SJCRH30 (cell line): ENCODE measurements at regions not wholly inside any gene's neighbourhood (a gene's known extent, or its start where the extent isn't known, plus 50 kb on each side); places are given as distances from the start of the nearest gene placed in this dataset.

Experiments
- DNase-seq, 2 experiments: peaks; one replicate each; pipeline ENCODE4 v3.0.0-alpha.2; 2015 to 2020
- H3K27ac ChIP-seq: fragments of 250-450 bp; sonication (Bioruptor Pico); 2 replicates; pipeline ENCODE4 v1.5.1; 2020; ENCODE audit warnings: mild to moderate bottlenecking, moderate library complexity
- H3K27me3 ChIP-seq: fragments of 250-450 bp; sonication (Bioruptor Pico); 2 replicates; pipeline ENCODE4 v1.5.1; 2020; ENCODE audit warnings: mild to moderate bottlenecking, moderate library complexity
- H3K36me3 ChIP-seq: fragments of 250-450 bp; sonication (Bioruptor Pico); 2 replicates; pipeline ENCODE4 v1.5.1; 2020; ENCODE audit warnings: mild to moderate bottlenecking, moderate library complexity
- H3K4me1 ChIP-seq: fragments of 250-450 bp; sonication (Bioruptor Pico); 2 replicates; pipeline ENCODE4 v1.5.1; 2020; ENCODE audit warnings: mild to moderate bottlenecking, moderate library complexity
- H3K4me3 ChIP-seq: fragments of 250-450 bp; sonication (Bioruptor Pico); 2 replicates; pipeline ENCODE4 v1.5.1; 2020; ENCODE audit warnings: mild to moderate bottlenecking, moderate library complexity
- H3K9me3 ChIP-seq: fragments of 250-450 bp; sonication (Bioruptor Pico); replicated peaks from 2 replicates; pipeline ENCODE4 v1.5.1; 2020; ENCODE audit warnings: mild to moderate bottlenecking, moderate library complexity

DNA sequence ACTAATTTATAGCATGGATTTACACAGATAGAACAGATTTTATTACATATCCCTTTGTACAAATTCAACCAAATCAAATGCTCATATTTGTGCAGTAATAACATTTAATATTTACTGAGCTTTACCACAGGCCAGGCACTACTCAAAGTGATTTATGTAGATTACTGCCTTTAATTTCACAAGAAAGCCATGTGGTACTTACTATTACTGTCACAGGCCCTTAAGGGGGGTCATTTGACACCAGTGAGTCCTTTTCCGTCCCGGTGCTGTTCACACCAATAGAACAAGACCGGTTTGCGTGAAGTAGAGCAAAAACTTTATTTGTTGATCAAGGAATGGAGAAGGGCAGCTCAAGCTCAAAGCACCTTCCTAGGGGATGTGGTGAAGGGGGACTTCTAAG is 308.5 kb upstream of the KCNN2 start:
- no peak for DNase-seq
- peaks cover 10% of the 10 kb centered on the region; the same call in 1 of the 2 replicates for H3K27me3 ChIP-seq
- H3K36me3 ChIP-seq, result no peaks in the 10 kb centered on the region
- H3K27ac ChIP-seq, result no peak overlapping the region
- no peaks in the 10 kb centered on the region; the same call in 1 of the 2 replicates for H3K4me1 ChIP-seq
- H3K9me3 ChIP-seq, result no peaks in the 10 kb centered on the region
- H3K4me3 ChIP-seq, result no peak overlapping the region

DNA sequence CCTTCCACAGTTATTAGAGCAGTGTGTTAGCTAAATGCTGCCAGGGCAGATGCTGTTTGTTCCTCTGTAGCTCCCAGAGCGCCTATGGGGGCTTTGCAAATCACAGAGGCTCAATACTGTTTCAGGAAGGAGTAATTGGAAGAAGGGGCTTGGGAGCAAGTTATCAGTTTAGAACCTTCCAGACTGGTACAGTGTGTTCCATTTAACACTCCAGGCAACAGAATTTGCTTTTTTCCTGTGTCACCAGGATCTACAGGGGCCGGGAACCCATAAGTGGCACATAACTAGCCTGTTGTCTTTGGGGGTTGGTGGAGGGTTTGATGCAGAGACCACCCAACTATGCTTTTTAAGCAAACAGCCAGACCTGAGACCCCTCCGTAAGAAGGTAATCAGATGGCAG is 307.3 kb upstream of the KCNN2 start:
- DNase-seq, result peak in 1 of 2 experiments; percentile 7
- Histone ChIP-seq H3K36me3 (no peaks in the 10 kb centered on the region), H3K4me1 (no peaks in the 10 kb centered on the region; the same call in 1 of the 2 replicates), H3K4me3 (peak overlapping the region; percentile 45), H3K27me3 (peaks cover 10% of the 10 kb centered on the region; the same call in 1 of the 2 replicates), H3K27ac (no peak overlapping the region), H3K9me3 (no peaks in the 10 kb centered on the region)

DNA sequence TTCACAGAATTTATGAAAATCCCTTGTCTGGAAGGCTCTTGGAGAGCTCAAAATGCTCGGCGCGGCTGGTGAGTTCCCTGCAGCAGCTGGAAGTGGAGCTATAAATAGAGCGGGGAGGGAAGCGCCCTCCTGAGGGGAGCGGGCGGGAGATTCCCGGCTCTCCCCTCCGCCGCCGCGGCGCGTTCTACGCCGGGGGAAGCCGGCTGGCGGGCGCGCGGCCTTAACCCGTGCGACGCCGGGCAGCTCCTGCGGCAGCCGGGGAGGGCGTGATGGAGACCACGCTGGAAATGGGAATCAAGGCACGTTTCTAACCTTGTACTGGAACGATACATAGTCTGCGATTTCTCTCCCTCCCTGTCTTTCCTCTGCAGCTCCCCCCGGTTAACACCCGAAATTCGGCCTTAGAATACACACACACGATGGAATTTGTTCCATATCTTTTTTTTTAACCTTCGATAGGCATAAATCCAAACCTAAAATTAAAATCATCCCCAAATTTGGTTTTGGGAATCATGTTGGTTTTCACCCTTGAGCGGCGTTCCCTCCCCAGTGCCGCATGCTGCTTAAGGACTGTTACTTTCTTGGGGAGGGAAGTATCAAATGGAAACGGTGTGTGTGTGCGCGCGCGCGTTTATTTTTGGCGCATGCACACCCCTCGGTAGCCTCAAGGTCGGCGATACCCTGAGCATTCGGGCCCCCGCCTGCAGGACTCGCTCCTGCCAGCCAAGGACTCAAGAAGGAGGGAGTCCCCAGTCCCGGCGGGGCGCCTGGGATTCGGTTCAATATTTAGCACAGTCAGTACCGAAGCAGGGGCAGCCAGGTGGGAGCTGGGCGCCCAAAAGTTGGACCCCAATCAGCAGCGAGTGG is 306.3 kb upstream of the KCNN2 start:
- Histone ChIP-seq H3K4me3 (peak overlapping the region; percentile 45), H3K27ac (no peak overlapping the region)

DNA sequence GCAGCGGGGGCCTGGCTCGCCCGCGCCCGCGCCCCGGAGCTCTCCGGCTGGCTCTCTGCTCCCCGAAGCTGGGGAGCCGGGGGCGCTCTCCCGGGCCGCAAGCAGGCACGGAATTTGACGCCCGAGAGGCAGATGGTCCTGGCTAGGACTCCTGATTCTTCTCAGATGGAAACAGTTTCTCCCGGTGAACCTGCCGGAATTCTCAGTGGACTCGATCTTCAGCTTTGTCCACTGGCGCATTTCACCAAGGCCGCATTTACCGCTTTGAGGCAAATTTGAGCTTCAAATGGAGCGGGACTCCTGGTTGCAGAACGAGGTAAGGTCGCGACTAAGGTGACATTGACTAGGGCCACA is 305.7 kb upstream of the KCNN2 start:
- no peaks in the 10 kb centered on the region; the same call in 1 of the 2 replicates for H3K4me1 ChIP-seq
- peaks cover 10% of the 10 kb centered on the region; the same call in 1 of the 2 replicates for H3K27me3 ChIP-seq
- DNase-seq, result no peak
- H3K36me3 ChIP-seq, result no peaks in the 10 kb centered on the region
- H3K4me3 ChIP-seq, result peak overlapping the region; percentile 45
- no peak overlapping the region for H3K27ac ChIP-seq
- no peaks in the 10 kb centered on the region for H3K9me3 ChIP-seq

More for the DNA sequence above, 306.3 kb upstream of the KCNN2 start:
- no peaks in the 10 kb centered on the region for H3K9me3 ChIP-seq
- peaks cover 10% of the 10 kb centered on the region; the same call in 1 of the 2 replicates for H3K27me3 ChIP-seq
- DNase-seq, result peak; percentile 69 to 77
- no peaks in the 10 kb centered on the region for H3K36me3 ChIP-seq
- H3K4me1 ChIP-seq, result no peaks in the 10 kb centered on the region; the same call in 1 of the 2 replicates

DNA sequence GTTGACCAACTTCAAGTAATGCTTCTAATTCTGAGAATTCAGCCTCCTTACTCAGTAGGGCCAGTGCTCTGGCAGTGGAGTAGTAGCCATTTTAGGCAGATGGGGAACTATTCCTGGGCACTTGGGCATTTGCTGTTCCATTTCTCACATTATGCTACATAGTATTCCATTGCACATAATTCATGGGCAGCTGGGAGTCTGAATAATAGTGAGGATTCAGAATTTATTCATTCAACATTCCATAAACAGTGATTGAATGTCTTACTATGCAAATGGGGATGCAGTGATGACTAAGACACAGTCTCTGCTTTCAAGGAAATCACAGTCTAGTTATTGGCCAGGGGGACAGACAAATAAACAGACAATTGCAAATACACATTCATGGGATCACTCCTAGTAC is 301.0 kb upstream of the KCNN2 start:
- Histone ChIP-seq H3K4me3 (no peak overlapping the region), H3K27me3 (peaks cover 4% of the 10 kb centered on the region; the same call in 1 of the 2 replicates), H3K9me3 (no peaks in the 10 kb centered on the region), H3K27ac (no peak overlapping the region), H3K36me3 (no peaks in the 10 kb centered on the region), H3K4me1 (no peaks in the 10 kb centered on the region)
- no peak for DNase-seq

DNA sequence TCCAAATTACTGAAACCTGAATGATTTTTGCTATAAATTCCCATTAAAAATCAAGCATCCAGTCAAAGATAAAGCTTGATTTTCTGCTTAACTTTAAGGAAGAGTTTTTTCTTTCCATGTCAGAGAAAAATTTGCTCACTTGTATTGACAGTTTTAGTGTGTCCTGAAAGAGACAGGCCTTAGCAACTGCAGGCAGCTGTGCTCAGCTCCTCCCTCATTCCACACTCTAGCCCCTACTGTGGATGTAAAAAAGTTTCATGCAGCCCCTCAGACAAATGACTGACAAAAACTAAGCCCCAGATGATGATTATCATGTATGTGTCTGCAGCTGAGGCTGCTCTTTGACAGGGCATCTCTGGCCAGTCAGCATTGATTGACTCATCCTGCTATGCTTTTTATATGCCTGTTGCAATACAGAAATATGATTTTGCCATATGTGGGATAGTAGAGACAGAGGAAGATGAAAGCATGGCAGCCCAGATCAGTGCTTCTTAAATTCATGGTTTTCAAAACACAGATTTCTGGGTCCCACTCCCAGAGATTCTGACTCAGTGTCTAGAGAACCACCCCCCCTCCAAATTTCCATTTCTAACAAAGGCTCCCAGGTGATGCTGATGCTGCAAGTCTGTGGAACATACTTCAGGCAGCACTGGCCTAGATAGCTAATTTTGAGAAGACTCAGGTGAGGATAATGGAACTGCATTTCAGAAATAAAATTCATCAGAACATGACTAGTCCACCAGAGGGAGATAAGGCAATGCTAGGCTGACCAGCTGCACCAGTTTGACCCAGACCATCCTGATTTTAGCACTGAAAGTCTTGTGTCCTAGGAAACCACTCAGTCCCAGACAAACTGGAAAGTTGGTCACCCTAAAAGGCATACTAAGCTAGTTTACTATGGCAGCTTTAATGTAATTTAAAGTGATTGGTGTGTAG is 298.7 kb upstream of the KCNN2 start:
- no peak overlapping the region for H3K4me3 ChIP-seq
- no peaks in the 10 kb centered on the region for H3K4me1 ChIP-seq
- no peak for DNase-seq
- no peaks in the 10 kb centered on the region for H3K36me3 ChIP-seq
- H3K27ac ChIP-seq, result no peak overlapping the region
- no peaks in the 10 kb centered on the region for H3K27me3 ChIP-seq
- no peaks in the 10 kb centered on the region for H3K9me3 ChIP-seq

DNA sequence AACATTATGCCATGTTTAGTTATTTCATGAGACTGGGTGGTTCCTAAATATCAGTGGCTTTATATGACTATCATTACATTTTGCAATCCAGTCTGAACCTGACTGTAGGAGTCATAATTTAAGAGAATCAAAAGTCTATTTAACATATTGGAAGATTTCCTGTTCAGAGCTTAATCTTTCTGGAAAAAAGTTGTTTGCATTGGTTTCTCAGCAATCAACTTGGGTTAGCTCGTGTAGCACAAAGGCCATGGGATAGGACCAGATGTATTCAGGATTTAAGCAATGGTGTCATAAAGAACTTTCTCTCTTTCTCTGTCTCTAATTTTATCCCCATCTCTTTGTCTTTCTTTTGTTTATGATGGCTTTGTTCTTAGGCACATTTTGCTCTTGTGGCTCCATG is 296.0 kb upstream of the KCNN2 start:
- H3K27me3 ChIP-seq, result no peaks in the 10 kb centered on the region
- no peaks in the 10 kb centered on the region for H3K4me1 ChIP-seq
- no peaks in the 10 kb centered on the region for H3K36me3 ChIP-seq
- no peak overlapping the region for H3K27ac ChIP-seq
- DNase-seq, result no peak
- H3K9me3 ChIP-seq, result no peaks in the 10 kb centered on the region
- no peak overlapping the region for H3K4me3 ChIP-seq

DNA sequence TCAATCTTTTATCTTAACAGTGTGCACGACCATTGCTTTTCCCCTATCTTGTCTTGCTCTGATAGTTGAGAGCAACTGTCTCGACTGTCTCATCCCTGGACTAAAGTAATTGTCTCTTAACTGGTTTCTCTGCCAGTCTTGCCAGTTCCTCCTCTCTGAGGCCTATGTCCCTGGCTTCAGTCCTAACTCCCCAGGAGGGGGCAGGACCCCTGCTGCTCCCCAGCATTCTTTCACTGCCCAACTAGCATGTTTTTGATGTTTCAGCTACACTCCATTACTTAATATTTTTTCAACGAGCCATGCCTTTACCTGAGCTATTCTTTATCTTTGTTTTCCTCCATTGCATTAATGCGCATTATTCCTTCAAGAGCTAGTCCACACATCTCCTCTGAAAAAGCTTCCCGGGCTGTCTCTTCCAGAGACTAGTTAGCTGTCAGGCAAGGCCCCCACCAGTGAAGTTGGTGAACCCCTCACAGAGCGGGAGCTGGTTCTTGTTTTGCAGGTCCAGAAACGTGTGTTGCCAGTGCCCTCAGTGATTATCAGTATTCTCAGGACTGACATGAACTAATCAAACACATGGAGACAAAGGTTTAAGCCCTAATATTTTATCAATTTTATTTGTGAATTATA is 291.7 kb upstream of the KCNN2 start:
- no peak for DNase-seq
- Histone ChIP-seq H3K4me1 (no peaks in the 10 kb centered on the region), H3K4me3 (no peak overlapping the region), H3K27ac (no peak overlapping the region), H3K36me3 (no peaks in the 10 kb centered on the region), H3K9me3 (no peaks in the 10 kb centered on the region), H3K27me3 (no peaks in the 10 kb centered on the region)

DNA sequence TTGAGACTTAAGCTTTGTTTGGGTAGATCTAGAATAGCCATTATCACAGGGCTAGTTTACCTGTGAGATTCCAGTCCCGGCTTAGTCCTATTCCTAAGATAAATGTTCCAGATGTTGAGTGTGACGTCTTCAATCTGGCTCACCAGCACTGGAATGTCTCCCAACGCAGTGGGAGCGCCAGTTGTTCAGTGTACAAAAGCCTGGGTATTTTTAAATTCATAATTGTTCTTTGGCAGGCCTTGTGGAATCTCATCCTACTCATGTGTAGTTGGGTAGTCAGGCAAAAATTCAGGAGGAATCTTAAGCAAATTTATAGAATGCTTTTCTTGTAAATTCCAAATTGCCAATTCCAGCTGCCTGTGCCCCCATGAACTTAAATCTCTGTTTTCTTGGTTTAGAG is 272.6 kb upstream of the KCNN2 start:
- H3K27me3 ChIP-seq, result no peaks in the 10 kb centered on the region
- DNase-seq, result no peak

DNA sequence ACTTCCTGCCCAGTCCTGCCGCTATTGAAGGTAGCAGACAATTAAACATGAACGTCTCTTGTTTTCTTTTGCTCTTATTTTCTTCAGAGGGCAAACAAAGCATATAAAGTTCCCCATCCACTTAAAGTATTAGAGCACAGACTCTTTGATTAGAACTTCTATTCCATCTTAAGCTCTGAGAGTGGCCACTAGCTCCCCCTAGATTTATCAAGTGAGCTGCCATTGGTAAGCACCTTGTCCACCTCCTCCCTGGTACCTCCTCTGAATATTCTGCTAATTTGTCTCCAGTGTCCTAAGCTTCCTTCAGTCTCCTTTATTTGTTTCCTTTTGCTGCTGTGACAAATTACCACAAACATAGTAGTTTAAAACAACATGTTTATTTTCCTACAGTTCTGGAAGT is 264.3 kb upstream of the KCNN2 start:
- H3K27ac ChIP-seq, result no peak overlapping the region
- H3K4me1 ChIP-seq, result no peaks in the 10 kb centered on the region
- H3K9me3 ChIP-seq, result no peaks in the 10 kb centered on the region
- no peak overlapping the region for H3K4me3 ChIP-seq
- no peak for DNase-seq
- no peaks in the 10 kb centered on the region for H3K27me3 ChIP-seq
- no peaks in the 10 kb centered on the region for H3K36me3 ChIP-seq

More for the DNA sequence above, 272.6 kb upstream of the KCNN2 start:
- Histone ChIP-seq H3K4me1 (no peaks in the 10 kb centered on the region), H3K4me3 (no peak overlapping the region), H3K27ac (no peak overlapping the region), H3K36me3 (no peaks in the 10 kb centered on the region), H3K9me3 (no peaks in the 10 kb centered on the region)

DNA sequence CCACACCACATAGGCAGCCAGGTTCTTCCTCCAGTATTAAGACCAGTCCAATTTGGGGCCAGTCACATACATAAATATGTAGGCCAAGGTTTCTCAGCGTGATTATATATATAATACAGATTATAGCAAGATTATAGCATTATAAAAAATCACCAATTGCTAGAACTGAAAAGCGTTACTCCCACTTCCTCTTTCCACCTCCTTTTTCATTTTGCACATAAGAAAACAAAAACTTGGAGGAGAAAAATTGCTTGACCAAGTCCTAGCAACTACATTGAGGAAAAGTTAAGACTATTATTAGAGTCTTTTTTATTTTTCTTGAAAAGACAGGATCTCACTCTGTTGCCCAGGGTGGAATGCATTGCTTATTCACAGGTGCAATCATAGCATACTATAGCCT is 262.7 kb upstream of the KCNN2 start:
- no peaks in the 10 kb centered on the region for H3K9me3 ChIP-seq
- no peaks in the 10 kb centered on the region for H3K36me3 ChIP-seq
- no peak for DNase-seq
- no peak overlapping the region for H3K4me3 ChIP-seq
- no peak overlapping the region for H3K27ac ChIP-seq
- H3K27me3 ChIP-seq, result no peaks in the 10 kb centered on the region
- H3K4me1 ChIP-seq, result no peaks in the 10 kb centered on the region

DNA sequence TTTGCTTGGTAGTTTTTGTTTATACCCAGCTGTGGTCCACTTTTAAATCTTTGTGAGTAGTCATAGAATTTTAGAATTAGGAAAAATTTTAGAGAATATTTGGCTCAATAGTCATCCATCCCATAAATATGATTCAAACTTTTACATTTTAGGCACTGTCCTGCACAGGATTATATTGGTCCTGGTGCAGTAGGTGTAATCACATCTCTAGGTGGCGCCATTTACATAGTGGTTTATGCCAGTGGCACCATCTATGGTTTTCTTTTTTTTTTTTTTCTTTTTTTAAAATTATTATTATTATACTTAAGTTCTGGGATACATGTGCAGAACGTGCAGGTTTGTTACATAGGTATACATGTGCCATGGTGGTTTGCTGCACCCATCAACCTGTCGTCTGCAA is 260.7 kb upstream of the KCNN2 start:
- no peaks in the 10 kb centered on the region for H3K36me3 ChIP-seq
- H3K4me3 ChIP-seq, result no peak overlapping the region
- no peaks in the 10 kb centered on the region for H3K9me3 ChIP-seq
- peak; percentile 19 to 56 for DNase-seq
- no peaks in the 10 kb centered on the region for H3K4me1 ChIP-seq
- no peak overlapping the region for H3K27ac ChIP-seq
- no peaks in the 10 kb centered on the region for H3K27me3 ChIP-seq

DNA sequence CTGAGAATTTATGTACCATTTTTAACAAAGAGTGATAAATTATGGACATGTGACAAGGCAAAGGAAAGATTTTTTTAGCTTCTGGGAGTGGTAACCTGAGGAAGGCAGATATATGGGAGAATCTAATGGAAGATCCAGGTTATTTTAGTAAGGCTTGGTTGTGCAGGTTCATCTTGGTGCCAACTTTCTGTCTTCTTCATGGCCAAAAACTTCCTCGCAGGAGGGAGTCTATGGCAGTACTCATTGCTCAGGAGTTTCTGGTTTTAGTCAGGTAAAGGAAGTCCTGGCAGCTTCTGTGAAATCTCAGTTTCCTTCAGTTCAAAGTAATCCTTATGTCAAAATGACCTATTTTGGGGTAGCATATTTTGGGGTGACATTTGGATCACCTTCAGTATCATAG is 248.3 kb upstream of the KCNN2 start:
- H3K4me3 ChIP-seq, result no peak overlapping the region
- DNase-seq, result no peak
- no peaks in the 10 kb centered on the region for H3K9me3 ChIP-seq
- H3K27me3 ChIP-seq, result no peaks in the 10 kb centered on the region
- no peaks in the 10 kb centered on the region for H3K4me1 ChIP-seq
- no peaks in the 10 kb centered on the region for H3K36me3 ChIP-seq
- no peak overlapping the region for H3K27ac ChIP-seq

DNA sequence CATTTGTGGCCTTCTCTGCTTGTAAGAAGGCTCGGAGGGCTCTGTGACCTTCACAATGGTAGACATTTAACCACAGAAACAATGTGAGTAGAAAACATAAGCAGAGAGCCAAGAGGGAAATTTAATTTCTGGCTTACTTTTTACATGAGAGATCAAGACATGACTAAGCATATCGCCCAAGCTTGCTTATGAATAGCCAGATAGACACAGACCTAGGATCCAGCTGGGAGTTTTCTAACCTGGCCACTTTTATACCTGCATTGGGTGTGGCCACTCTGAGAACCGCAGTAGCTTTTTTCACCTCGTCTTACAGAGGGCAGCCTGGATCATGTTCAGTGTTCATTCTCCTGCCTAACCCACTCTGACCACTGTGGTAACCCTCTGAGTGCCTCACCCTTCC is 244.9 kb upstream of the KCNN2 start:
- Histone ChIP-seq H3K4me1 (no peaks in the 10 kb centered on the region), H3K36me3 (no peaks in the 10 kb centered on the region), H3K9me3 (no peaks in the 10 kb centered on the region), H3K4me3 (no peak overlapping the region), H3K27ac (no peak overlapping the region), H3K27me3 (no peaks in the 10 kb centered on the region)
- DNase-seq, result no peak

DNA sequence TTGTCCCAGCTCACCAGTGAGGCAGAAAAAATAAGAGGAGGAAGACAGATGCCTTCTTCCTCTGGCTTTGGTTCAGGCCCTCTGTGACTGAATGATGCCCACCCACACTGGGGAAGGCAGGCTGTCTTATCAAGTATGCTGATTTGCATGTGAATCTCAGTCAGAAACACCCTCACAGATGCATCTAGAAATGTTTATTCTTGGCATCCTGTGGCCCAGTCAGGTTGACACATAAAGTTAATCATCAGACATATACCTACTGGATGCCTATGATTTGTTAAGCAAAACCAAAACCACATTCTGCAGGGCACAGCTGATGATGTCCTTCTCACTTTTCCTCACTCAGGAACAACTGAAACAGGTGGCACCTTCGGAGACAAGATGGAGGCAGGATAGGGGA is 243.4 kb upstream of the KCNN2 start:
- H3K27ac ChIP-seq, result no peak overlapping the region
- no peaks in the 10 kb centered on the region for H3K36me3 ChIP-seq
- H3K27me3 ChIP-seq, result no peaks in the 10 kb centered on the region
- no peaks in the 10 kb centered on the region for H3K4me1 ChIP-seq
- no peaks in the 10 kb centered on the region for H3K9me3 ChIP-seq
- H3K4me3 ChIP-seq, result no peak overlapping the region
- no peak for DNase-seq
